Activated CD4-positive, CD25-positive, alpha-beta regulatory T cell (primary cell): ENCODE measurements at regions not wholly inside any gene's neighbourhood (a gene's known extent, or its start where the extent isn't known, plus 50 kb on each side); places are given as distances from the start of the nearest gene placed in this dataset.

Experiments
- DNase-seq, 4 experiments: peaks; one replicate each; lab custom pipeline; 2025; lab: John Stamatoyannopoulos, UW

DNA sequence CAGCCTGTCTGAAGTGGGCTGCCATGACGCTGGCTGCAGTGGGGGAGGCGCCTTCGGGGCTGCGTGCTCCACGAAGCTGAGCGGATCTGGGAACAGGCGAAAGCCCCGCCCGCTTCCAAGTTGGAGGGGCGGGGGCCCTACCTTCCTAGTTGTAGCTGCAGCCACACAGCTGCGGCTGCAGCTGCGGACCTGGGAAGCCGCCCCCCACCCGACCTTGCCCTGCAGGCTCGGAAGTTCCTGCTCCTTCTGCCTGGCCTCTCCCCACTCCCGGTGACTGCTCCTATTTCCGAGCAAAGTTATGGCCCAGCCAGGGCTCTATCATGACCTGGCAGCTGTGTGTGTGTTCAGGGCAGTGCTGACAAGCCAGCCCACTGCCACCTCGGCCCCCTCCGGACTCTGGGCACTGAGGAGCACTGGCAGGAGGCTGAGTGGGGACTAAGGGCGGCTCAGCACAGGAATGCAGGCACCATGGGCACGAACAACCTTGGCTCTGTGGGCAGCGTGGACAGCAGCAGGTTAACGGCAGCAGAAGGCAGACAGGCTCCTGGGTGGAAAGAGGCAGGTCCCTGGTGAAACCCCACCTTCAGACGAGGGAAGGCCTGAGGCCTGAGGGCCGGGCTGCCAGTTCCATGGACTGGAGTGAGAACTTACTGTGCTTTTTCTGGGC is 352.4 kb upstream of the TMCO5A start:
- no peak for DNase-seq

DNA sequence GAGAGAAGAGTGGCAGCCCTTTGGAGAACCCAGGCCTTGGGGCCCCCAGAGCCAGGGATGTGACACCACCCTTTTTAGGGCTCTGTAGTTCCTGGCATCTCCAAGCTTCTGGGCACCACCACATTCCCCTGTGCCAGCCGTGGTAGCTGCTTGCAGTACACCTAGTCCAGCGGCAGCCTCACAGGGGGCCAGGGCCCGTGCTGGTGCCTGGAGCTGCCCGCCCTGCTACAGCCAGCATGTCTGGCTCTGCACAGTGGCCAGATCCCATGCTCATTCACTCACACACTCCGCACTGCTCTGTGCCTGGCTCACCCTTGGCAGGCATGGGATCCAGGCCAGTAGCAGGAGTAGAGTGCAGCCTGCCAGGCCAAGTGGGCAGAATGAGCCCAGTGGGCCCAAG is 351.6 kb upstream of the TMCO5A start:
- DNase-seq = no peak

DNA sequence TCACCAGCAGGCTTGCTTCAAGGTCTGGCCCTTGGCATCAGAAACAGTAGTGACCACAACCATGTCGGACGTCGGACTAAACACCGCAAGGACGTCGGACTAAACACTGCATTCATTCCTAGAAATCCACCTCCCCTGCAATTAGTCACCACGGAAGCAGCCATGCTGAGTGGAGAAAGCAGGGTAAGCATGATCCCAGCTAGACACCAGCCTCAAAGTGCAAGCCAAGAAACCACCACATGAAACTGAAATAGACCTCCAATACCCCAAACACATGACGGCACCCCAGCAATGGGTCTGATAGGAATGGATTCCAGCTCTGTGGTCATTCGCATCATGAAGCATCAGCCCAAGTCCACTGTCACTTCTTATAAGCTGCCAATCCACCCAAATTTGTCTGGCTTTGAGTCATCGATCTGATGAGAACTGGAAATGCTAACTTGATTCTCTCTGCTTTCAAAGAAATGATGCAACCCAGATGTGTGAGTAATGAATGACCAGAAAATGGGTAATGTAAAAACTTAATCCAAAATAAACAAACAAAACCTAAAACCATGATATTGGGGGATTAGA is 348.3 kb upstream of the TMCO5A start:
- no peak for DNase-seq

DNA sequence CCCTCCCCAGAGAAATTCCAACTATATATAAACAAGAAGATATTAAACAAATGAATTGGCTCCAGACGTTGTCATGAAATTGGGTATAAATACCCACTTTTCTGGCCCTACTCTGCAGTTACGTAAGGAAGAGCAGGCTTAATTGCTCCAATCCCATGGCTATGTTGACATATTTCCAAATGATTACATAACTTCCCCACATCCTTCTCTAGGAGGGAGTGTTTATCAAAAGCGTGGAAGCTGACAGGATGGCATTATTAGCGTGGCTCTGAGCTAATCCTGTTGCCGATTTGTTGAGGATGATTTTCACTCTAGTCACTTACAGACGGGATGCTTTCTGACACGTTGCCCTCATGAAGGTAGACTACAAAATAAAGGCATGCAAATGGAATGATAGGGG is 347.5 kb upstream of the TMCO5A start:
- DNase-seq = no peak

DNA sequence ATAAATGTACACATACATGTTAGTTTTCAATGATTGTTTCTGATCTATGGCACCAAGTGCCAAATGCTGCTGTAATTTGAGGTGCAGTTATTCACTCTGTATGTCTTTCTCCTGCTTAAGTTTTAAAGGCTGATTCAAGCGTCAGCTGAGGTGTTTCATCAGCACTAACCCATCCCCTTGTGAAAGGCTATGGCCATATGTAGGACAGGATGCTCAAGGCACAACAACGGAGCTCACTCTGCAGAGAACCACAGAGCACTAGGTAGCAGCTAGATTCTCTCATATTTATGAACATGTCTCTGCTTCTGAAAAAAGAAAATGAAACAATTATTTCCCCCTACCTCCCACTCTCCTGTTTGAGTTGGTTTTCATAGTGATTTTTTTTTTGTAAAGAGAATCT is 340.0 kb upstream of the TMCO5A start:
- no peak for DNase-seq

DNA sequence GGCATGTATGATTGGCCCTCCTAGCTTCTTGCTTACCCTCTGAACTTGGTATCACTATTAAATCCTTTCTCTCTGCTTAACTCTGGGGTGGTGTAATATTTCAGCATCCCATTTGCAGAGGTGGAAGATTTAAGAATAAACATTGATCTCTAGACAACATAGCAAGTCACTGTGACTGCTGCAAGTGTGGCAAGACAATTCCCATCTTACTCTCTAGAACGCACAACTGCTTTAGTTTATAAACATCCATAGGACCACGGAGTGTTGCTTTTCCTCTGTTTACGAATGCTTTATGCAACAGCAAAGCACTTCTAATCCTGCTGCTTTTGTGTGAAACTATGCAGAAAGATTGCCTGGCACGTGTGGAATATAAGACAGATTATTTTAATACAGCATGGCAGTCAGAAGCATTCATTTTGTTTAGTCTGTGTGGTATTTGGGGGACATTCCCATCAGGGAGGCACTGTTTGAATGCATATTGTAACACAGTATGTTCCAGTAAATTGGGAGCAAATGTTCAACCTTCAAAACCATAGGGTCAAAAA is 338.9 kb upstream of the TMCO5A start:
- DNase-seq = no peak

DNA sequence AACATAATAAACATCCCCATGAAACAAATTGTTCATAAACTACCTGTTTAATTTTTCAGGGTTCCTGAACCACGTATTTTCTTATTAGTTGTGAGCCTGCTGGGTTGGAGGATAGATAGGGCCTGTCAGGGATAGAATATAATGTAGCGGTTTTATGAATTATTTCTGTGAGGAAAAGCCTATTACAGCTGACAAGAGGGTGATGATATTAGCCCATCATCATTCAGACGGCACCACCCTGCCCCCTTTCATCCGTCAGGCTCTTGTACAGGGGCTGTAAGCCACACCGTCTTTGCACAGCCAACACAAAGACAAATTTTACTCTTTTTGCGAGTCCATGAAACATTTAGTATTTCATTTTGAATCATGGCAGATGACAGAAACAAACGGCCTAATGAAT is 335.3 kb upstream of the TMCO5A start:
- no peak for DNase-seq

DNA sequence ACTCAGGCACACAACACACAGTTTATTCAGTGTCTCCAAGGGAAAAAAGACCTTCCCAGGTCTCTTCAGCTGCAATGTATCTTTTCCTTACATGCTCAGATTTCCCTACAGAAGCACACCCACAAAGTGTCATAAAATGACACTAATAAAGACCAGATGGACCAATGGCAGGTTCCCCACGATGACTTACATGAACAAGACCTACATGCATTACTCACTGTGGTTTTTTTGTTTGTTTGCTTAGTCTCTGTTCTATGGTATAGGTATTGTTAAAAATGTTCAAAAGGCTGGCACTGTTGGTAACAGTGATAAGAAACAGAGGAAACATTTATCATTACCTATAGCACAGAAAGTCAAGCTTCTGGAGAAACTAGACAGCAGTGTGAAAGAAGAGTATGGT is 318.2 kb upstream of the TMCO5A start:
- DNase-seq = no peak

DNA sequence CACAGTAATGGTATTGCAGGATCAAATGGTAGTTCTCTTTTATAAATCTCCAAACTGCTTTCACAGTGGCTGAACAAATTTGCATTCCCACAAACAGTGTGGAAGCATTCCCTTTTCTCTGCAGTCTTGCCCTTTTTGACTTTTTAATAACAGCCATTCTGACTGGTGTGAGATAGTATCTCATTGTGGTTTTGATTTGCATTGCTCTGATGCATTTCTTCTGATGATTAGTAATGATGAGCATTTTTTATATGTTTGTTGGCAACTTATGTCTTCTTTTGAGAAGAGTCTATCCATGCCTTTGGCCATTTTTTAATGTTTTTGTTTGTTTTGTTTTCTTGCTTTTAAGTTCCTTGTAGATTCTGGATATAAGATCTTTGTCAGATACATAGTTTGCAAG is 316.1 kb upstream of the TMCO5A start:
- DNase-seq = no peak

DNA sequence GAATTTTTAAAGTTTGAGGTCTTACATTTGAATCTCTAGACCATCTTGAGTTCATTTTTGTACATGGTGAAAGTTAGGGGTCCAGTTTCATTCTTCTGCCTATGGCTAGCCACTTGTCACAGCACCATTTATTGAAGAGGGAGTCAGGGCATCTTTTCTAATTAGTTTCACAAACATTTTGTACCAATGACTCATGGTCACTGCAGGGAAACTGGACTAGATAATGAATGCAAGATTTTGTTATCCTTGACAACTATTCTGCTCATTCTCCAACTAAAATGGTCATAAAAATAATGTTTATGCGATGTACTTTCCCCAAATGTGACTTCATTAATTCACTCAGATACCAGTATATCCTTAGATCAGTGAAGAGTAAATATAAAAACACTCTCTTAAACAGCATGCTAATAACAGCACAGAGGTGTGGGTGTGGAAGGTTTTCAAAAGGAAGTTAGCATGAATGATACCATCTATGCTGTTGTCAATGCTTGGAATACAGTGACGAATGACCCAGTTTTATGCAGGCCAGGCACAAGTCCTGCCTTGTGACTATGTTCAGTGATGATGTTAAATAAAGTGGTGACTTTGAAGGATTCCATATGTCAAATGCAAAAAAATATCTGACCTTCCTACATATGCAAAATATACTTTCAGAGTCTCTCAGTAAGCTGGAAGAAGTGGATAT is 314.9 kb upstream of the TMCO5A start:
- DNase-seq = no peak

DNA sequence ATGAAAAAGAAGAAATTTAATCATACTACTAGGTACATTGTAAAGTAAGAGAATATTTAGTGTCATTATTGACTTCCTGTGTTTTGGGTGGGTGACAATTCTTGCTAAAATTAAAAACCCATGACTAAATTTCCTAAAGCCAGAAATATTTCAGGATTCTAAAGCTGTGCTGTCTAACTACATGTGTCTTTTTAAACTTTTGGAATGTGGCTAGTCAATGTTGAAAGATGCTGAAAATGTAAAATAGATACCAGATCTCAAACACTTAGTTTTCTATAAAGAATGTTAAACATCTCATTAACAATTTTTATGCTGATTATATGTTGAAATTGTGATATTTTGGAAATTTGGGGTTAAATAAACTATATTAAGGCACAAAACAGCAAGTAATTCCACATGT is 308.9 kb upstream of the TMCO5A start:
- no peak for DNase-seq

DNA sequence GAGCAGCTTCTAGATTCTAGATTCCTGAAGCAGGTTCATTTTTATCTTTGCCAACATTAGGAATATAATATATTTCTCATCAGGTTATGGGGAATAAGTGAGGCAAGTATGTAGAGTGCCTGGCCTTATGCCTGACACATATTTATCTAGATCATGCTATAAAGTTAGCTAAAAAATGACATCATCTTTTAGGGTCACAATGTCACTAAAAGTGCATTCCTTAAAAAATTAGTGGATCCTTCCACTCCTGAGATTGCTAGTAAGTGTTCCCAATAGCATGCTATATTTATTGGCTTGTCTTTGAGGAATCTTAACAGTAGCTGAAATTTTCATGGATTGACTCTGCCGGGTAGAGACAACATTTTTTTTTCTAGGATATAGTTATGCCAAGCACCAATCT is 305.9 kb upstream of the TMCO5A start:
- no peak for DNase-seq

DNA sequence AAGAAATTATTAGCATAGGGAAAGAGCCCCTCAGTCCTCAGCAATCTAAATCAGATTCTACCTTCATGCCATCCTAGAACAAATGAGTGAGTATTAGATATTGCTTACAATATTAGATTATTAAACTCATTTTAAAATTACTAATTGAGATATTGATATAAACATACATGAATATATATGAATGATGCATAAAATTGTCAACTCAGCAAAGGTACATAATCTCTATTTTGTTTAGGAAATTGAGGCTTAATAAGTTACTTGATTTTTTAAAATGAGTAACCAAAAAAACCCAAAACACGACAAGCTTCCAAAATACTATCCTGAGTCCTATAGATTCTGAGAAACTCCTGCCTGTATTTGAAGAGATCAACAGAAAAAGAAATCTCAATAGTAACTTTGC is 297.7 kb upstream of the TMCO5A start:
- DNase-seq = no peak

DNA sequence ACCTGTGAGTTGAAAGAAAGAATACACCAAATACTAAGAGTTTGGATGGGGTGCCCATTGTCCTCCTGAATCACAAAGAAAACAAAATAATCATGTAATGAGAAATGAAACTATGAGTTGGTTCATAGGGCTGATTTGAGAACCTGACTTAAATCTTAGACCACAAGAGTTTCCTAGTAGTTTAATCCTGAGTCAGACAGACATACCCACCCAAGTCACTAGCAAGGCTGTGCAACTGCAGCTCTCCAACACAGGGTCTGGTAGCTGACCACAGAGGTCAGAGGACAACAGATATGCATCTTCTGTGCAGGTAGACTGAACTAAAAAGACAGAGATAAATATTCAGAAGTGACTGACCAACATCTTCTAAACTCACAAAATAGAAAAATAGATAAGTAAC is 296.3 kb upstream of the TMCO5A start:
- DNase-seq = no peak

DNA sequence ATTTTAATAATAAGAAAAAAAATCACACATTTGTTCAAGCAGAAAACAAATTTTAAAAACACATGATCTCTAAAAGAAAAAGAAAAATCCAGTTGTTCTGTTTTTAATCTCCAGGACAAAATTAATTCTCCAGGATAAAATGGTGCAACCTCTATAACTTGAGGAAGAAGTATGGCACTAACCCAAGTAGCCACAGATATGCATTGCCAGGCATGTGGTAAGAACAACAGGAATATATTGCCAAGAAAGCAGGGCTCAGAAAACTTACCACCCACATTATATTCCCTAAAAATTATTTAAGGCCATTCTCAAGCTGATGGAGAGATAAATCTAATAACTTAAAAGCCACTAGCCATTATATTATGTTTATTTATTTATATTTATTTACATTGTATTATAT is 295.7 kb upstream of the TMCO5A start:
- DNase-seq = no peak

DNA sequence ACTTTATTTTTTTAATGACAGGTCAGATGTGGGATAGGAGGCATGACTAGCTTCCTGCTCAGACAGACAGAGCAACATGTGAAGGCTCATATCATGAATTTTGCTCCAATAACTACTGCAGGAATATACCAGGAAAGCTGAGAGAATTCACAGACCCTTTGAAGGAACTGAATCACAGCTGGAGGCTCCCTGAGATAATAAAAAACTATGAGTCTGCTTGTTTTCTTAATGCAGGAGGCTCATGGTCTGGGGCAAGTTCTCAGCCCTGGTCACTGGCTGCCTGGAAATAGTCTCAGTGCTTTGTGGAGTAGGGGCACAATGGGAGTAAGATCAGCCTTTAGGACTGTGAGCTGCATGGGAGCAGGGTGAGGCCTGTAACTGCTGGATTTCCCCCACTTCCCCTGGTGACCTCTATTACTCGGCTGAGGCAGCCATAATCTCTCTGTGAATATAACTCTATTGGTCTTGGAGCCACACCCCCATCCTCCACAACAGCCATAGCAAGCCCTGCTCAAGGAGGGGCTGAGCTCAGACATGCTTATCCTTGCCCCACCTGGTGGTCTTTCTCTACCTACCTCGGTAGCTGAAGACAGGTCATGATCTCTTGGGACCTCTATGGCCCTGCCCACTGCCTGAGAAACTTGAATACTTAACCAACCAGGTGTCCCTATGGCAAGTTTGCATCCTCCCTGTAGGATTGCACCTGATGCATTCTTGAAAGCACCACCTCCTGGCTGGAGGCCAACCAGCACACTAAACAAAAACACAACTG is 281.6 kb upstream of the TMCO5A start:
- no peak for DNase-seq

DNA sequence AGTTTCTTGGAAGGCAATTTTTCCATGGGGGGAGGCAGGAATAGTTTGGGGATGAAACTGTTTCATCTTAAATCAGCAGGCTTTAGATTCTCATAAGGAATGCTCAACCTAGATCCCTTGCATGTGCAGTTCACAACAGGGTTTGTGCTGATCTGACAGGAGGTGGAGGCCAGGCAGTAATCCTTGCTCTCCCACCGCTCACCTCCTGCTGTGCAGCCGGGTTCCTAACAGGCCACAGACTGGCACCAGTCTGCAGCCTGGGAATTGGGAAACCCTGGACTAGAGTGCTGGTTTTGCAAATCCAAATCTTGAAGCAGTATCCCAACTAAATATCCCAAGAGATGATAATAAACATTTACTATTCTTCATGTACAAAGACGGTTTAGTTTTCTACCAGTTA is 256.3 kb upstream of the TMCO5A start:
- DNase-seq = no peak

DNA sequence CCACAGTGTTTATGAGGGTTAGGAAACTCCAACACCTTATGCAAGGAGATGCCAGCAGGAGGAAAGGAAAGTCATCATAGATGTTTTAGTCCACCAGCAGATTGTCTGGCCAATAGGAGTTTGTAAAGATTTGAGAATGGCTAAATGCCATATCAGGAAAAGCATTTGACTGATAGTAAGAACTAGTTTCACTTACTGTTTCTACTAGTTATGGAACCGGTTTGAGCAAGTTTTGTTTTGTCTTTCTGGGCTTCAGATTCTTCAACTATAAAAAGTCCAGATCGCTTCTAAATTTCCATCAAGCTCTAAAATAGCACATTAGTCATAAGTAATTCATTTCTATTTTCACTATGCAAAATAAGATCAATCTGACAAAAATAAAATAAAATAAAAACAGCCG is 254.8 kb upstream of the TMCO5A start:
- DNase-seq = no peak

DNA sequence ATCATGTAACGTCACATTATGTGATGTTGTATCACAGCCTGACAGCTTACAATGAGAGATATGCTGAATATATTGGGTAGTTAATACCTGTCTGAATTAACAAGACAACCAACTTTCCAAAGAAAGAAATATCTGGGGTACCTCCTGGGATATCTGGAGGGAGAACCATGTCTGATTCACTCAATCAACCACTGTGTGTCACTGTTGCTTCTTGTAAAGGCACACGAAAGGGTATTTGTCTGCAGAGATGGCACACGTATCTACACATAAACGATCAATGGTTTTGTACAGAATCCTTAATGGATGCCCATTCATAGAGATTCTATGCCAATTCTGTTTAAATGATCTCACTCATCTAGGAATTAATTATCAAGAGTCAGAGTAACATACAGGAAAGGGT is 252.1 kb upstream of the TMCO5A start:
- no peak for DNase-seq

DNA sequence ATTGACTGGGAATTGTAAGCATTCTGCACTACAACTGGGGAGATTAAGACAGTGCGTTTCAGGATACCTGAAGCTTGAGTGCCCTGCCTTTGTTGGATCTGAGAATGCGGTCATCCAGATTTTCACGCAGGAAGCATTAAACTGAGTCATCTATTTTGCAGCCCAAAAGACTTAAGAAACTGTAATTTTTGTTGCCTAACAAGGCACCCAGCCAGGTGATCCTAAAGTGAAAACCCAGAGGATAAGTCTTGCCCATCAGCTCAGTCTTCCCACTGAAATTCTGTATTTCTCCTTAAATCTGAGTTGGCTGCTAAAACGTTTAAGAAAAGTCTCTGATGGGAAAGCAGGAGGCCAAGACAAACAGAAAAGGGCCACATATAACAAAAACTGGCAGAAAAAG is 242.5 kb upstream of the TMCO5A start:
- DNase-seq = no peak

DNA sequence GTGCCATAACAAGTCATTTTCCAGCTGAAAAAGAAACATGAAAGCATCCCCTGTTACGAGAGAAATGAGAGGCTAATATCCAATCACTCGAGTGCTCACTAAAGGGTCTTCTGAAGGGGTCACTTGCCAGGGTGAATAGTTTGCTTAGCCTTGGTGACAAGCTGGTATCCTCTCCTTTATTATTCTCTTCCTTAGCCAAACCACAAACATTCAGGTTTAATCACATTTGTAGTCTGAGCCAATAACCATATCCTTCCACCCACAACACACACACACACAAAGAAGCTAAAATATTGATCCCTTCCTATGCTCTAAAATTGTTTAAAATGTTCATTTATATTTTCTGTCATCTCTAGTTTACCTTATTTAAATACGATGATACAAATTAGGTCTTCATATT is 240.5 kb upstream of the TMCO5A start:
- DNase-seq = no peak

DNA sequence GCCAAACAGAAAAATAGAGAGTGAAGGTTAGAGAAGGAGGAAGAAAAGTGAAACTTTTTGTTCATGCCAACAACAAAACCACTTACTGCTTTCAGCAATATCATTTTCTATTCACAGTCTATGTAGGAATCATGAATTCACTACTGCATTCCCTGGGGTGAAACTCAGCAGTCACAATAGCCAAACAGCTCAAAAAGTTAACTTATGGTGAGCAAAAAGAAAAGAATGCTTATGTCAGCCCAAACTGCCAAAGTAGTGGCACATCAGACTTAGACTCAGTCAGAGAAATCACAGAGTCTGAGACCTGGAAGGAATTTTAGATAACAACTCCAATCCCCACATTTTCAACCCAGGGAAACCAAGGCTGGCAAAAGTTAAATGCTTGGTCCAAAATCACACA is 238.7 kb upstream of the TMCO5A start:
- no peak for DNase-seq

DNA sequence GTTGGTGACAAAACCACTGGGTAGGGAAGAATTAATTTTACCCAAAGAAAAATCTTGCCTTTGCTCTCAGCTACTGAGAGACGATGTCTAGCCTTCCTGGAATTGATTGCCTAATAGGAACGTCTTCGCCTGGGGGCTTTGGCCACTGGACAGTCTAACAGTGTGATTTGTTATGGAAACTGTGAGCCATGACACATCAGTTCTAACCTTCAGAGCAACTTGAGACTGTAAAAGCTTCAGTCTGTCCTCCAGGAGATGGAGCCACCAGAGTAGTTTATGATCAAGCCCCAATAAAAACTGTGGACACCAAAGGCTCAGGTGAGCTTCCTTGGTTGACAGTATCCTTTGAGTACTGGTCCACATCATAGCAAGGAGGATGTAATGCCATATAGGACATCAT is 235.8 kb upstream of the TMCO5A start:
- DNase-seq = no peak
